GM12878 (cell line): ENCODE measurements at regions not wholly inside any gene's neighbourhood (a gene's known extent, or its start where the extent isn't known, plus 50 kb on each side); places are given as distances from the start of the nearest gene placed in this dataset.

Experiments
- ATAC-seq: fragments of 200-7000 bp; cut with Tn5 transposase; 3 replicates; pipeline ENCODE4 v1.9.1; 2020; ENCODE audit warnings: mild to moderate bottlenecking, moderate library complexity
- BruUV-seq: library from RNA; stranded (reverse); fragments of 400-500 nt; replicated peaks from 2 replicates; lab custom pipeline; 2021; lab: Mats Ljungman, UMichigan
- CTCF ChIA-PET: fragments of 300-600 bp; sonication (Branson Sonifier 250); formaldehyde crosslinking; extraction: SDS; loops from one replicate; lab custom pipeline; 2021; ENCODE audit warnings: inconsistent platforms; lab: Yijun Ruan, JAX
- POLR2A ChIA-PET: fragments of 350-600 bp; formaldehyde crosslinking; extraction: SDS; loops from one replicate; lab custom pipeline; 2021; ENCODE audit warnings: inconsistent platforms; lab: Charles Lee
- RAD21 ChIA-PET: fragments of 300-600 bp; sonication (Branson Sonifier 250); formaldehyde crosslinking; loops from one replicate; lab custom pipeline; 2023; ENCODE audit warnings: antibody characterized with exemption; ENCODE audit not compliant: unreplicated experiment; lab: Charles Lee
- SMC1A ChIA-PET: fragments of 300-600 bp; sonication (Branson Sonifier 250); formaldehyde crosslinking; loops from one replicate; lab custom pipeline; 2023; ENCODE audit not compliant: unreplicated experiment, uncharacterized antibody; lab: Charles Lee
- DNase-seq: peaks from one replicate; pipeline ENCODE4 v3.0.0-alpha.2; 2011; ENCODE audit warnings: low read depth, low spot score
- FAIRE-seq: peaks from 3 replicates; lab custom pipeline; 2011; peaks lifted over from hg19 to GRCh38; lab: Jason Lieb, UNC
- H2AFZ ChIP-seq: 2 replicates; pipeline ENCODE4 v1.6.0; 2011; ENCODE audit warnings: low read depth, low read length, control low read depth; ENCODE audit not compliant: control insufficient read depth
- H3K27ac ChIP-seq: 2 replicates; pipeline ENCODE4 v1.5.1; 2011; ENCODE audit warnings: control low read depth; ENCODE audit not compliant: control insufficient read depth, insufficient read depth
- H3K27me3 ChIP-seq, 2 experiments: replicated peaks in 1 of 2; 2 replicates each; pipeline versions ENCODE4 v1.6.0 to v1.6.1; 2011; ENCODE audit warnings: low read length in 1 of 2; ENCODE audit not compliant: control insufficient read depth in 2 of 2, insufficient read depth in 2 of 2
- H3K36me3 ChIP-seq, 2 experiments: 2 replicates each; pipeline ENCODE4 v1.5.1; 2011; ENCODE audit warnings: low read length in 1 of 2; ENCODE audit not compliant: control insufficient read depth in 2 of 2, insufficient read depth in 2 of 2
- H3K4me1 ChIP-seq: 2 replicates; pipeline ENCODE4 v1.6.1; 2011; ENCODE audit warnings: mild to moderate bottlenecking, low read length, moderate library complexity, mixed read lengths; ENCODE audit not compliant: control insufficient read depth, insufficient read depth
- H3K4me2 ChIP-seq: 2 replicates; pipeline ENCODE4 v1.6.0; 2011; ENCODE audit warnings: control low read depth; ENCODE audit not compliant: control insufficient read depth, insufficient read depth
- H3K4me3 ChIP-seq: fragments of 200-600 bp; sonication (generic); 2 replicates; pipeline ENCODE4 v1.5.1; 2016
- H3K79me2 ChIP-seq: 2 replicates; pipeline ENCODE4 v1.6.0; 2011; ENCODE audit warnings: low read length; ENCODE audit not compliant: control insufficient read depth, insufficient read depth
- H3K9ac ChIP-seq: 2 replicates; pipeline ENCODE4 v1.8.0; 2011; ENCODE audit warnings: low read length, control low read depth, mixed read lengths; ENCODE audit not compliant: control insufficient read depth, insufficient read depth
- H3K9me3 ChIP-seq: replicated peaks from 3 replicates; pipeline ENCODE4 v1.5.1; 2011; ENCODE audit warnings: mild to moderate bottlenecking, low read length; ENCODE audit not compliant: control insufficient read depth, insufficient read depth
- H4K20me1 ChIP-seq: 2 replicates; pipeline ENCODE4 v1.6.0; 2011; ENCODE audit not compliant: control insufficient read depth, insufficient read depth
- BACH1 ChIP-seq: fragments of 450-650 bp; IDR thresholded peaks from 2 replicates; pipeline ENCODE4 v1.6.1; 2017; ENCODE audit warnings: mild to moderate bottlenecking, borderline replicate concordance
- BCL3 ChIP-seq: IDR thresholded peaks from 2 replicates; pipeline ENCODE4 v1.6.1; 2011; ENCODE audit warnings: borderline replicate concordance, low read depth, mild to moderate bottlenecking, moderate library complexity, low read length; ENCODE audit not compliant: insufficient read depth, poor library complexity, severe bottlenecking
- CHD2 ChIP-seq: IDR thresholded peaks from 2 replicates; pipeline ENCODE4 v1.6.1; 2011; ENCODE audit warnings: low read depth, low read length, improper control_type of control experiment, borderline replicate concordance
- E4F1 ChIP-seq: fragments of 450-650 bp; IDR thresholded peaks from 2 replicates; pipeline ENCODE4 v1.6.1; 2018; ENCODE audit warnings: borderline replicate concordance, mild to moderate bottlenecking; ENCODE audit not compliant: partially characterized antibody
- GATAD2B ChIP-seq: fragments of 450-650 bp; conservative IDR thresholded peaks from 2 replicates; pipeline ENCODE4 v1.6.1; 2017; ENCODE audit warnings: low read depth, mild to moderate bottlenecking, moderate library complexity
- HDAC2 ChIP-seq: fragments of 200-600 bp; sonication (generic); IDR thresholded peaks from 2 replicates; pipeline ENCODE4 v1.6.1; 2017
- IKZF1 ChIP-seq: fragments of 450-650 bp; conservative IDR thresholded peaks from 2 replicates; pipeline ENCODE4 v1.6.1; 2017; ENCODE audit warnings: antibody characterized with exemption, mild to moderate bottlenecking
- JUND ChIP-seq: IDR thresholded peaks from 2 replicates; pipeline ENCODE4 v1.6.1; 2012; ENCODE audit warnings: low read depth, mild to moderate bottlenecking, low read length, improper control_type of control experiment, moderate library complexity
- NFYA ChIP-seq: IDR thresholded peaks from 2 replicates; pipeline ENCODE4 v1.6.1; 2011; ENCODE audit warnings: low read depth, mild to moderate bottlenecking, low read length, improper control_type of control experiment, borderline replicate concordance
- NRF1 ChIP-seq: conservative IDR thresholded peaks from 2 replicates; pipeline ENCODE4 v1.6.1; 2011; ENCODE audit warnings: mild to moderate bottlenecking, low read depth, low read length, improper control_type of control experiment
- PAX8 ChIP-seq: fragments of 450-650 bp; IDR thresholded peaks from 2 replicates; pipeline ENCODE4 v1.6.1; 2017; ENCODE audit warnings: mild to moderate bottlenecking, moderate library complexity
- REST ChIP-seq: IDR thresholded peaks from 2 replicates; pipeline ENCODE4 v1.6.1; 2012; ENCODE audit warnings: mild to moderate bottlenecking, low read depth, low read length
- STAT1 ChIP-seq: fragments of 450-650 bp; conservative IDR thresholded peaks from 2 replicates; pipeline ENCODE4 v1.6.1; 2014; ENCODE audit warnings: antibody characterized with exemption, mild to moderate bottlenecking
- WRNIP1 ChIP-seq: IDR thresholded peaks from 2 replicates; pipeline ENCODE4 v1.6.1; 2011; ENCODE audit warnings: low read depth, low read length, improper control_type of control experiment, borderline replicate concordance
- ZNF207 ChIP-seq: fragments of 450-650 bp; IDR thresholded peaks from 2 replicates; pipeline ENCODE4 v1.6.1; 2014; ENCODE audit warnings: antibody characterized with exemption, mild to moderate bottlenecking, borderline replicate concordance
- WGBS: methylation state at CpG from one replicate; pipeline ENCODE4 v1.1.6; 2016; ENCODE audit warnings: low lambda C conversion rate; ENCODE audit not compliant: insufficient replicate concordance, insufficient coverage; ENCODE audit errors: missing lambda C conversion rate; 5-methylcytosine and 5-hydroxymethylcytosine counted together
- in situ Hi-C: fragments of 300-500 bp; cut with MboI; formaldehyde crosslinking; loops from 9 replicates; pipeline ENCODE4 v1.14.3; 2018; ENCODE audit warnings: mixed read lengths
- intact Hi-C: fragments of 100-400 bp; cut with micrococcal nuclease; formaldehyde crosslinking; loops from one replicate; pipeline ENCODE4 v1.14.2; 2022; ENCODE audit not compliant: unreplicated experiment

GRCh38 chr15:39411102-39411989 is 169.5 kb upstream of the THBS1 start:
- CTCF ChIA-PET, result interaction anchor here (0.8 to 1.7 kb wide), 2 partner anchors 20 to 168 kb away, joined by 3 to 4 read pairs; no protein-coding TSS in a partner anchor
- H3K36me3 ChIP-seq, result no peaks in the 10 kb centered on the region
- no peak overlapping the region for H3K27ac ChIP-seq
- peak overlapping the region; percentile 5; the same call in 1 of the 2 replicates for H3K4me2 ChIP-seq
- in situ Hi-C loops, result no loop called here
- WGBS, result 0% methylated on average over 4 of the region's 4 CpGs
- no peaks in the 10 kb centered on the region for H4K20me1 ChIP-seq
- no peak overlapping the region for H3K4me3 ChIP-seq
- BruUV-seq, result no TSS peak
- peaks cover 21% of the 10 kb centered on the region for H3K4me1 ChIP-seq
- H3K79me2 ChIP-seq, result no peaks in the 10 kb centered on the region
- H3K9me3 ChIP-seq, result peaks cover 5% of the 10 kb centered on the region; the same call in 2 of the 3 replicates
- peak; percentile 97 for ATAC-seq
- RAD21 ChIA-PET, result no interaction called here
- intact Hi-C loops, result loop anchor here (1.0 to 5.0 kb wide), 2 partner anchors 42 to 141 kb away; no protein-coding TSS in a partner anchor
- no peaks in the 10 kb centered on the region for H3K27me3 ChIP-seq
- SMC1A ChIA-PET, result interaction anchor here (1.0 kb wide), 1 partner anchor 83 kb away, joined by 3 read pairs; no protein-coding TSS in a partner anchor
- POLR2A ChIA-PET, result no interaction called here
- no peak overlapping the region for H2AFZ ChIP-seq
- no peak overlapping the region for H3K9ac ChIP-seq
- peak; percentile 78 for DNase-seq
- FAIRE-seq, result peak; percentile 49
- TF ChIP-seq PAX8 (no peak), JUND (no peak), HDAC2 (no peak), NFYA (no peak), IKZF1 (peak; percentile 72), ZNF207 (no peak), REST (no peak), E4F1 (no peak), STAT1 (no peak), CHD2 (no peak), BACH1 (no peak), BCL3 (no peak), WRNIP1 (no peak), GATAD2B (no peak), NRF1 (no peak)
